Endothelial cell of umbilical vein (primary cell): ENCODE measurements at regions not wholly inside any gene's neighbourhood (a gene's known extent, or its start where the extent isn't known, plus 50 kb on each side); places are given as distances from the start of the nearest gene placed in this dataset.

Experiments
- BruUV-seq: library from RNA; stranded (reverse); fragments of 400-500 nt; replicated peaks from 2 replicates; lab custom pipeline; 2021; lab: Mats Ljungman, UMichigan
- CTCF ChIA-PET: fragments of 300-600, 350-600 bp; sonication (Branson Sonifier 250); formaldehyde crosslinking; loops from one replicate; lab custom pipeline; 2021; ENCODE audit warnings: antibody characterized with exemption, inconsistent platforms; lab: Charles Lee
- POLR2A ChIA-PET: fragments of 300-600, 350-600 bp; sonication (Branson Sonifier 250); formaldehyde crosslinking; loops from one replicate; lab custom pipeline; 2021; ENCODE audit warnings: antibody characterized with exemption, inconsistent platforms; lab: Charles Lee
- DNase-seq: peaks from one replicate; pipeline ENCODE4 v3.0.0-alpha.2; 2011; ENCODE audit warnings: low read depth, low spot score
- FAIRE-seq: peaks from 2 replicates; lab custom pipeline; 2011; peaks lifted over from hg19 to GRCh38; lab: Jason Lieb, UNC
- H2AFZ ChIP-seq: 2 replicates; pipeline ENCODE4 v1.6.0; 2012; ENCODE audit warnings: low read depth, low read length, control low read depth, inconsistent platforms
- H3K27ac ChIP-seq: 2 replicates; pipeline ENCODE4 v1.5.1; 2011; ENCODE audit warnings: low read depth, mild to moderate bottlenecking, control low read depth, low read length, moderate library complexity; ENCODE audit not compliant: insufficient read depth
- H3K27me3 ChIP-seq, 2 experiments: 2 replicates each; pipeline versions ENCODE4 v1.6.0 to v1.6.1; 2011; ENCODE audit warnings: low read length in 2 of 2, mixed read lengths in 1 of 2; ENCODE audit not compliant: control insufficient read depth in 2 of 2, insufficient read depth in 2 of 2
- H3K36me3 ChIP-seq, 2 experiments: 2 replicates in 1 of 2; 3 replicates in 1 of 2; pipeline ENCODE4 v1.5.1; 2011; ENCODE audit warnings: low read length in 2 of 2, mild to moderate bottlenecking in 1 of 2, moderate library complexity in 1 of 2; ENCODE audit not compliant: control insufficient read depth in 2 of 2, insufficient read depth in 2 of 2; ENCODE audit errors: extremely low read depth in 1 of 2
- H3K4me1 ChIP-seq: 3 replicates; pipeline ENCODE4 v1.5.1; 2011; ENCODE audit warnings: mild to moderate bottlenecking, low read length; ENCODE audit not compliant: control insufficient read depth, insufficient read depth; ENCODE audit errors: extremely low read depth
- H3K4me2 ChIP-seq: 2 replicates; pipeline ENCODE4 v1.6.1; 2011; ENCODE audit warnings: low read length, control low read depth, mixed read lengths; ENCODE audit not compliant: insufficient read depth
- H3K4me3 ChIP-seq, 3 experiments: fragments of 200-600 bp in 1 of 3; sonication (generic), shearing (Covaris generic) in 1 of 3; replicated peaks in 1 of 3; 2 replicates each; pipeline ENCODE4 v1.5.1; 2011 to 2016; ENCODE audit warnings: control low read depth in 3 of 3, low read length in 3 of 3, mild to moderate bottlenecking in 2 of 3, inconsistent platforms in 1 of 3, low read depth in 1 of 3, moderate library complexity in 1 of 3; ENCODE audit not compliant: insufficient read depth in 1 of 3
- H3K79me2 ChIP-seq: 2 replicates; pipeline ENCODE4 v1.6.0; 2012; ENCODE audit warnings: low read length, inconsistent platforms; ENCODE audit not compliant: control insufficient read depth, insufficient read depth
- H3K9ac ChIP-seq: replicated peaks from 2 replicates; pipeline ENCODE3; 2011; ENCODE audit warnings: low read length, control low read depth; ENCODE audit not compliant: insufficient read depth; ENCODE audit errors: extremely low read depth
- H3K9me1 ChIP-seq: replicated peaks from 3 replicates; pipeline ENCODE4 v1.6.0; 2011; ENCODE audit warnings: mild to moderate bottlenecking, low read length; ENCODE audit not compliant: control insufficient read depth, insufficient read depth; ENCODE audit errors: extremely low read depth
- H3K9me3 ChIP-seq: replicated peaks from 2 replicates; pipeline ENCODE4 v1.5.1; 2012; ENCODE audit warnings: low read length, inconsistent platforms; ENCODE audit not compliant: control insufficient read depth, insufficient read depth
- H4K20me1 ChIP-seq: replicated peaks from 2 replicates; pipeline ENCODE3; 2011; ENCODE audit warnings: mild to moderate bottlenecking, low read length; ENCODE audit not compliant: control insufficient read depth, insufficient read depth; ENCODE audit errors: extremely low read depth
- CTCF ChIP-seq, 2 donors: IDR thresholded peaks; 1 replicate in 1 of 2; 2 replicates in 1 of 2; pipeline ENCODE4 v1.5.1; 2011; ENCODE audit warnings: low read length in 2 of 2, mild to moderate bottlenecking in 2 of 2, moderate library complexity in 2 of 2, control low read depth in 1 of 2, inconsistent platforms in 1 of 2, low read depth in 1 of 2; ENCODE audit not compliant: insufficient read depth in 1 of 2; ENCODE audit errors: extremely low read depth in 1 of 2
- EZH2 ChIP-seq: IDR thresholded peaks from 2 replicates; pipeline ENCODE4 v1.6.1; 2012; ENCODE audit warnings: borderline replicate concordance, low read depth, mild to moderate bottlenecking, moderate library complexity, low read length, inconsistent platforms; ENCODE audit not compliant: severe bottlenecking
- FOS ChIP-seq: IDR thresholded peaks from 2 replicates; pipeline ENCODE4 v1.6.1; 2011; ENCODE audit warnings: mild to moderate bottlenecking, low read length, moderate library complexity, borderline replicate concordance; ENCODE audit not compliant: insufficient read depth
- GATA2 ChIP-seq: IDR thresholded peaks from 2 replicates; pipeline ENCODE4 v1.7.0; 2011; ENCODE audit warnings: low read depth, mild to moderate bottlenecking, moderate library complexity, mixed read lengths, low read length; ENCODE audit not compliant: insufficient read length, insufficient read depth
- JUN ChIP-seq: IDR thresholded peaks from 2 replicates; pipeline ENCODE4 v1.6.1; 2011; ENCODE audit warnings: borderline replicate concordance, low read depth; ENCODE audit not compliant: insufficient read length, insufficient read depth
- MAX ChIP-seq: IDR thresholded peaks from 2 replicates; pipeline ENCODE4 v1.6.1; 2011; ENCODE audit not compliant: insufficient read depth, insufficient read length
- MYC ChIP-seq: IDR thresholded peaks from one replicate; pipeline ENCODE4 v1.6.1; 2011; ENCODE audit warnings: mild to moderate bottlenecking, low read depth, low read length
- POLR2A ChIP-seq: IDR thresholded peaks from 2 replicates; pipeline ENCODE4 v1.6.1; 2012; ENCODE audit warnings: low read depth, mild to moderate bottlenecking, control low read depth, low read length
- POLR2AphosphoS5 ChIP-seq: IDR thresholded peaks from 2 replicates; pipeline ENCODE4 v1.6.1; 2012; ENCODE audit warnings: low read depth, mild to moderate bottlenecking, control low read depth, low read length, moderate library complexity; ENCODE audit not compliant: insufficient read depth
- dilution Hi-C: fragments of 300-500 bp; cut with MboI; formaldehyde crosslinking; loops from one replicate; pipeline ENCODE4 v1.15.0; 2019; ENCODE audit warnings: low sequenced_read_pairs; ENCODE audit not compliant: extremely low pct_ligation_motif_present
- intact Hi-C: fragments of 100-400 bp; cut with micrococcal nuclease; formaldehyde crosslinking; loops from one replicate; pipeline ENCODE4 v1.10.0; 2022

- Histone ChIP-seq H3K27ac (no peak overlapping the region), H3K9me1 (no peaks in the 10 kb centered on the region), H3K4me3 (no peak overlapping the region), H3K9ac (no peak overlapping the region), H3K9me3 (no peaks in the 10 kb centered on the region), H4K20me1 (no peaks in the 10 kb centered on the region), H2AFZ (no peak overlapping the region), H3K4me1 (no peaks in the 10 kb centered on the region), H3K27me3 (no peaks in the 10 kb centered on the region), H3K36me3 (no peaks in the 10 kb centered on the region), H3K79me2 (no peaks in the 10 kb centered on the region), H3K4me2 (no peak overlapping the region)
- DNase-seq = no peak
- CTCF ChIA-PET = no interaction called here
- TF ChIP-seq MAX (no peak), GATA2 (no peak), POLR2AphosphoS5 (no peak)
- dilution Hi-C loops (no loop called here), intact Hi-C loops (no loop called here)
- POLR2A ChIA-PET = no interaction called here
- FAIRE-seq = no peak
- no TSS peak for BruUV-seq
Measured at GRCh38 chr3:103965764-103966163, 1400.9 kb upstream of the ALCAM start.

GRCh38 chr3:103966749-103967148 is 1400.0 kb upstream of the ALCAM start:
- Histone ChIP-seq H3K36me3 (no peaks in the 10 kb centered on the region), H3K27me3 (no peaks in the 10 kb centered on the region), H2AFZ (no peak overlapping the region), H3K4me2 (no peak overlapping the region), H3K9me3 (no peaks in the 10 kb centered on the region), H3K4me1 (no peaks in the 10 kb centered on the region), H3K79me2 (no peaks in the 10 kb centered on the region), H4K20me1 (no peaks in the 10 kb centered on the region), H3K4me3 (no peak overlapping the region), H3K9ac (no peak overlapping the region), H3K9me1 (no peaks in the 10 kb centered on the region), H3K27ac (no peak overlapping the region)
- FAIRE-seq = no peak
- ChIA-PET POLR2A (no interaction called here), CTCF (no interaction called here)
- BruUV-seq = no TSS peak
- no peak for TF ChIP-seq POLR2AphosphoS5
- no peak for TF ChIP-seq GATA2
- no peak for TF ChIP-seq CTCF (IDR thresholded peaks at IDR 0.05; ENCODE audit: extremely low read depth in 1 of 2, insufficient read depth in 1 of 2, low read depth in 1 of 2, low read length in 2 of 2)
- TF ChIP-seq MYC = no peak
- TF ChIP-seq FOS = no peak
- TF ChIP-seq MAX = no peak
- TF ChIP-seq EZH2 = no peak
- TF ChIP-seq POLR2A = no peak
- TF ChIP-seq JUN = no peak
- intact Hi-C loops (no loop called here), dilution Hi-C loops (no loop called here)
- no peak for DNase-seq
